IMR-90 (cell line): ENCODE measurements at regions not wholly inside any gene's neighbourhood (a gene's known extent, or its start where the extent isn't known, plus 50 kb on each side); places are given as distances from the start of the nearest gene placed in this dataset.
"Not testable (repeated sequence)": the region's sequence is repeated elsewhere in the genome, so short reads cannot be mapped to it uniquely, and the experiment has no call there.

Experiments
- ATAC-seq: fragments of 200-7000 bp; cut with Tn5 transposase; 2 replicates; pipeline ENCODE4 v1.9.1; 2020; ENCODE audit warnings: low read depth, mild to moderate bottlenecking, moderate library complexity
- BruUV-seq: library from RNA; stranded (reverse); fragments of 400-500 nt; replicated peaks from 2 replicates; lab custom pipeline; 2021; lab: Mats Ljungman, UMichigan
- CTCF ChIA-PET: fragments of 300-600 bp; formaldehyde crosslinking; extraction: SDS; loops from one replicate; lab custom pipeline; 2021; ENCODE audit warnings: antibody characterized with exemption; lab: Yijun Ruan, JAX
- POLR2A ChIA-PET: fragments of 300-600 bp; sonication (Branson Sonifier 250); formaldehyde crosslinking; loops from one replicate; lab custom pipeline; 2022; ENCODE audit warnings: antibody characterized with exemption; ENCODE audit not compliant: unreplicated experiment; lab: Charles Lee
- DNase-seq: peaks from one replicate; pipeline ENCODE4 v3.0.0; 2013
- H2AFZ ChIP-seq: replicated peaks from 2 replicates; pipeline ENCODE3; 2013; ENCODE audit warnings: low read length, mild to moderate bottlenecking; ENCODE audit not compliant: poor library complexity
- H2AK5ac ChIP-seq: 2 replicates; pipeline ENCODE4 v1.6.1; 2013; ENCODE audit warnings: low read depth, low read length, inconsistent platforms
- H2AK9ac ChIP-seq: replicated peaks from 2 replicates; pipeline ENCODE3; 2013; ENCODE audit warnings: mild to moderate bottlenecking, low read depth, low read length, moderate library complexity; ENCODE audit not compliant: poor library complexity
- H2BK120ac ChIP-seq: 2 replicates; pipeline ENCODE4 v1.6.1; 2013; ENCODE audit warnings: low read depth, low read length, inconsistent platforms
- H2BK15ac ChIP-seq: 3 replicates; pipeline ENCODE4 v1.6.1; 2013; ENCODE audit warnings: low read depth, low read length, inconsistent platforms
- H2BK20ac ChIP-seq: 2 replicates; pipeline ENCODE4 v1.6.1; 2013; ENCODE audit warnings: low read depth, mild to moderate bottlenecking, inconsistent platforms, low read length, moderate library complexity
- H2BK5ac ChIP-seq: 2 replicates; pipeline ENCODE4 v1.6.1; 2013; ENCODE audit warnings: mild to moderate bottlenecking, low read depth, low read length, inconsistent platforms; ENCODE audit not compliant: poor library complexity, severe bottlenecking
- H3K14ac ChIP-seq: replicated peaks from 2 replicates; pipeline ENCODE4 v1.6.1; 2013; ENCODE audit warnings: low read depth, low read length, inconsistent platforms
- H3K18ac ChIP-seq: 2 replicates; pipeline ENCODE4 v1.6.1; 2013; ENCODE audit warnings: low read depth, low read length, control low read depth
- H3K23ac ChIP-seq: 2 replicates; pipeline ENCODE4 v1.6.1; 2013; ENCODE audit warnings: low read depth, low read length, inconsistent platforms
- H3K27ac ChIP-seq: 2 replicates; pipeline ENCODE4 v1.5.1; 2013; ENCODE audit warnings: mild to moderate bottlenecking, control low read depth, low read length; ENCODE audit not compliant: insufficient read depth
- H3K27me3 ChIP-seq: 2 replicates; pipeline ENCODE4 v1.6.1; 2013; ENCODE audit warnings: low read length; ENCODE audit not compliant: control insufficient read depth, insufficient read depth
- H3K36me3 ChIP-seq: 2 replicates; pipeline ENCODE4 v1.6.1; 2013; ENCODE audit warnings: low read length, mixed read lengths; ENCODE audit not compliant: control insufficient read depth, insufficient read depth
- H3K4ac ChIP-seq: 2 replicates; pipeline ENCODE4 v1.6.1; 2013; ENCODE audit warnings: low read depth, low read length, inconsistent platforms
- H3K4me1 ChIP-seq: 2 replicates; pipeline ENCODE4 v1.6.1; 2013; ENCODE audit warnings: low read length, mixed read lengths; ENCODE audit not compliant: control insufficient read depth, insufficient read depth
- H3K4me2 ChIP-seq: 2 replicates; pipeline ENCODE4 v1.6.1; 2013; ENCODE audit warnings: low read depth, mild to moderate bottlenecking, control low read depth, low read length, moderate library complexity
- H3K4me3 ChIP-seq: 2 replicates; pipeline ENCODE4 v1.5.1; 2013; ENCODE audit warnings: low read depth, mild to moderate bottlenecking, control low read depth, low read length, moderate library complexity; ENCODE audit not compliant: insufficient read depth
- H3K56ac ChIP-seq: 2 replicates; pipeline ENCODE4 v1.6.1; 2013; ENCODE audit warnings: low read length, inconsistent platforms; ENCODE audit not compliant: insufficient read depth; ENCODE audit errors: extremely low read depth
- H3K79me1 ChIP-seq, 2 experiments: 2 replicates each; pipeline ENCODE4 v1.6.1; 2013; ENCODE audit warnings: low read length in 2 of 2, inconsistent platforms in 1 of 2, low read depth in 1 of 2
- H3K9ac ChIP-seq: 2 replicates; pipeline ENCODE4 v1.6.1; 2013; ENCODE audit warnings: low read depth, low read length, control low read depth
- H3K9me1 ChIP-seq: 2 replicates; pipeline ENCODE4 v1.6.1; 2013; ENCODE audit warnings: low read length, inconsistent platforms; ENCODE audit not compliant: insufficient read depth
- H3K9me3 ChIP-seq: 2 replicates; pipeline ENCODE4 v1.6.1; 2013; ENCODE audit warnings: low read length; ENCODE audit not compliant: control insufficient read depth, insufficient read depth
- H4K20me1 ChIP-seq: 2 replicates; pipeline ENCODE4 v1.6.1; 2013; ENCODE audit warnings: low read length, inconsistent platforms; ENCODE audit not compliant: insufficient read depth
- H4K5ac ChIP-seq: 2 replicates; pipeline ENCODE4 v1.6.1; 2013; ENCODE audit warnings: mild to moderate bottlenecking, low read depth, low read length, control low read depth
- H4K8ac ChIP-seq, 2 experiments: 2 replicates each; pipeline ENCODE4 v1.6.1; 2013; ENCODE audit warnings: low read depth in 2 of 2, low read length in 2 of 2, control low read depth in 1 of 2, inconsistent platforms in 1 of 2
- H4K91ac ChIP-seq: 2 replicates; pipeline ENCODE4 v1.6.1; 2013; ENCODE audit warnings: low read depth, low read length, inconsistent platforms; ENCODE audit not compliant: insufficient read depth
- WGBS, 2 experiments: methylation state at CpG; one replicate each; pipeline versions ENCODE4 v1.1.5 to v1.1.7; 2013; ENCODE audit warnings: missing lambda C conversion rate in 2 of 2; ENCODE audit not compliant: insufficient read length in 1 of 2; ENCODE audit errors: extremely low coverage in 2 of 2; 5-methylcytosine and 5-hydroxymethylcytosine counted together
- dilution Hi-C: fragments of 300-500 bp; cut with HindIII; formaldehyde crosslinking; loops from one replicate; pipeline ENCODE4 v1.14.3; 2018; ENCODE audit warnings: low sequenced_read_pairs; ENCODE audit not compliant: unreplicated experiment
- in situ Hi-C: fragments of 300-500 bp; cut with MboI; formaldehyde crosslinking; loops from 3 replicates; pipeline ENCODE4 v1.14.3; 2019; ENCODE audit warnings: low sequenced_read_pairs, inconsistent platforms, mixed read lengths
- intact Hi-C: fragments of 100-400 bp; cut with micrococcal nuclease; formaldehyde crosslinking; loops from 2 replicates; pipeline ENCODE4 v1.10.0; 2022

DNA sequence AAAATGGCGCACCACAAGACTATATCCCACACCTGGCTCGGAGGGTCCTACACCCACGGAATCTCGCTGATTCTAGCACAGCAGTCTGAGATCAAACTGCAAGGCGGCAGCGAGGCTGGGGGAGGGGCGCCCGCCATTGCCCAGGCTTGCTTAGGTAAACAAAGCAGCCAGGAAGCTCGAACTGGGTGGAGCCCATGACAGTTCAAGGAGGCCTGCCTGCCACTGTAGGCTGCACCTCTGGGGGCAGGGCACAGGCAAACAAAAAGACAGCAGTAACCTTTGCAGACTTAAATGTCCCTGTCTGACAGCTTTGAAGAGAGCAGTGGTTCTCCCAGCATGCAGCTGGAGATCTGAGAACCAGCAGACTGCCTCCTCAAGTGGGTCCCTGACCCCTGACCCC, 894.3 kb upstream of the FBXO33 start:
- H3K4me2 ChIP-seq, H2BK20ac ChIP-seq, H3K18ac ChIP-seq, H3K27ac ChIP-seq, H2BK120ac ChIP-seq, H2BK15ac ChIP-seq, H3K4me1 ChIP-seq, H4K91ac ChIP-seq, H3K27me3 ChIP-seq, H2AFZ ChIP-seq, CTCF ChIA-PET, BruUV-seq, H4K5ac ChIP-seq, H2BK5ac ChIP-seq, H3K14ac ChIP-seq, H2AK9ac ChIP-seq, ATAC-seq, H3K9me3 ChIP-seq, POLR2A ChIA-PET, in situ Hi-C loops, H3K4me3 ChIP-seq, H3K79me1 ChIP-seq, H3K23ac ChIP-seq, H3K9me1 ChIP-seq, H2AK5ac ChIP-seq, dilution Hi-C loops, H4K20me1 ChIP-seq, intact Hi-C loops, H3K36me3 ChIP-seq, H3K4ac ChIP-seq, H3K56ac ChIP-seq, H4K8ac ChIP-seq, DNase-seq, H3K9ac ChIP-seq: not testable (repeated sequence)
- no CpG with 5 or more reads among the region's 9 CpGs for WGBS, 2 experiments
